Body of pancreas (tissue), 4 donors: ENCODE measurements at regions not wholly inside any gene's neighbourhood (a gene's known extent, or its start where the extent isn't known, plus 50 kb on each side); places are given as distances from the start of the nearest gene placed in this dataset.
"Not testable (repeated sequence)": the region's sequence is repeated elsewhere in the genome, so short reads cannot be mapped to it uniquely, and the experiment has no call there.

Experiments
- POLR2A ChIP-seq, 3 donors: fragments of 450-650 bp; IDR thresholded peaks; one replicate each; pipeline ENCODE4 v1.6.1; 2016; ENCODE audit warnings: antibody characterized with exemption in 3 of 3, mild to moderate bottlenecking in 2 of 3
- TF ChIP-seq, protein P1 (sequence below), 7 experiments: fragments of 450-650 bp in 4 of 7; fragments of 200-600 bp in 3 of 7; sonication (generic) in 3 of 7; IDR thresholded peaks; one replicate each; pipeline ENCODE4 v1.5.1; 2016 to 2019; ENCODE audit warnings: antibody characterized with exemption in 7 of 7

DNA sequence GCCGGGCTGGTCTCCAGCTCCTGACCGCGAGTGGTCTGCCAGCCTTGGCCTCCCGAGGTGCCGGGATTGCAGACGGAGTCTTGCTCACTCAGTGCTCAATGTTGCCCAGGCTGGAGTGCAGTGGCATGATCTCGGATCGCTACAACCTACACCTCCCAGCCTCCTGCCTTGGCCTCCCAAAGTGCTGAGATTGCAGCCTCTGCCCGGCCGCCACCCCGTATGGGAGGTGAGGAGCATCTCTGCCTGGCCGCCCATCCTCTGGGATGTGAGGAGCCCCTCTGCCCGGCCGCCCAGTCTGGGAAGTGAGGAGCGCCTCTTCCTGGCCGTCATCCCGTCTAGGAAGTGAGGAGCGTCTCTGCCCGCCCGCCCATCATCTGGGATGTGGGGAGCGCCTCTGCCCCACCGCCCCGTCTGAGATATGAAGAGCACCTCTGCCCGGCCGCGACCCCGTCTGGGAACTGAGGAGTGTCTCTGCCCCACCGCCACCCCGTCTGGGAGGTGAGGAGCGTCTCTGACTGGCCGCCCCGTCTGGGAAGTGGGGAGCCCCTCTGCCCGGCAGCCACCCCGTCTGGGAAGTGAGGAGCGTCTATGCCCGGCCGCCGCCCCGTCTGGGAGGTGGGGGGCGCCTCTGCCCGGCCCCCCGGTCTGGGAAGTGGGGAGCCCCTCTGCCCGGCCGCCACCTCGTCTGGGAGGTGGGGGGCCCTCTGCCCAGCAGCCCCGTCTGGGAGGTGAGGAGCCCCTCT, 861.8 kb upstream of the INTU start:
- TF ChIP-seq, protein P1, sequence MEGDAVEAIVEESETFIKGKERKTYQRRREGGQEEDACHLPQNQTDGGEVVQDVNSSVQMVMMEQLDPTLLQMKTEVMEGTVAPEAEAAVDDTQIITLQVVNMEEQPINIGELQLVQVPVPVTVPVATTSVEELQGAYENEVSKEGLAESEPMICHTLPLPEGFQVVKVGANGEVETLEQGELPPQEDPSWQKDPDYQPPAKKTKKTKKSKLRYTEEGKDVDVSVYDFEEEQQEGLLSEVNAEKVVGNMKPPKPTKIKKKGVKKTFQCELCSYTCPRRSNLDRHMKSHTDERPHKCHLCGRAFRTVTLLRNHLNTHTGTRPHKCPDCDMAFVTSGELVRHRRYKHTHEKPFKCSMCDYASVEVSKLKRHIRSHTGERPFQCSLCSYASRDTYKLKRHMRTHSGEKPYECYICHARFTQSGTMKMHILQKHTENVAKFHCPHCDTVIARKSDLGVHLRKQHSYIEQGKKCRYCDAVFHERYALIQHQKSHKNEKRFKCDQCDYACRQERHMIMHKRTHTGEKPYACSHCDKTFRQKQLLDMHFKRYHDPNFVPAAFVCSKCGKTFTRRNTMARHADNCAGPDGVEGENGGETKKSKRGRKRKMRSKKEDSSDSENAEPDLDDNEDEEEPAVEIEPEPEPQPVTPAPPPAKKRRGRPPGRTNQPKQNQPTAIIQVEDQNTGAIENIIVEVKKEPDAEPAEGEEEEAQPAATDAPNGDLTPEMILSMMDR (IDR thresholded peaks at IDR 0.05): not testable (repeated sequence)
- TF ChIP-seq POLR2A (IDR thresholded peaks at IDR 0.05): not testable (repeated sequence)
